ENCODE measurements at regions not wholly inside any gene's neighbourhood (a gene's known extent, or its start where the extent isn't known, plus 50 kb on each side); places are given as distances from the start of the nearest gene placed in this dataset.

DNA sequence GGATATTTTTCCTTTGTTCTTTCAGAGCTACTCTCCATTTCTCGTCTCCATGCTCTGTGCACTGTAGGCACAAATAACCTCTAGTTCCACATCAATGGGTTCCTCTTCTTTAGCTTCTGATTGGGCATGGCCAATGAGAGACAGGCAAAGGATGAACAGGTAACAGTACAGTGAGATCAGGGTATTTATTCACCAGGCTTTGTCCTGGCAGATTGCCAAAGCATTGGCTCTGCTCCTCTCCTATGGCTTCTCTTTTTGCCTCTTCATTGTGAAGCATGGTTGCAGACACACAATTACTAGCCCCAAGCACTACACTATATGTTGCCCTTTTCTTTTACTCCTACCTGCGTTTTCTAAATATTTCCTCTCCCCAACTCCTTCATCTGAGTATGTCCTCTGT is 215.1 kb upstream of the ARRDC3 start:
- TF ChIP-seq, protein P1, sequence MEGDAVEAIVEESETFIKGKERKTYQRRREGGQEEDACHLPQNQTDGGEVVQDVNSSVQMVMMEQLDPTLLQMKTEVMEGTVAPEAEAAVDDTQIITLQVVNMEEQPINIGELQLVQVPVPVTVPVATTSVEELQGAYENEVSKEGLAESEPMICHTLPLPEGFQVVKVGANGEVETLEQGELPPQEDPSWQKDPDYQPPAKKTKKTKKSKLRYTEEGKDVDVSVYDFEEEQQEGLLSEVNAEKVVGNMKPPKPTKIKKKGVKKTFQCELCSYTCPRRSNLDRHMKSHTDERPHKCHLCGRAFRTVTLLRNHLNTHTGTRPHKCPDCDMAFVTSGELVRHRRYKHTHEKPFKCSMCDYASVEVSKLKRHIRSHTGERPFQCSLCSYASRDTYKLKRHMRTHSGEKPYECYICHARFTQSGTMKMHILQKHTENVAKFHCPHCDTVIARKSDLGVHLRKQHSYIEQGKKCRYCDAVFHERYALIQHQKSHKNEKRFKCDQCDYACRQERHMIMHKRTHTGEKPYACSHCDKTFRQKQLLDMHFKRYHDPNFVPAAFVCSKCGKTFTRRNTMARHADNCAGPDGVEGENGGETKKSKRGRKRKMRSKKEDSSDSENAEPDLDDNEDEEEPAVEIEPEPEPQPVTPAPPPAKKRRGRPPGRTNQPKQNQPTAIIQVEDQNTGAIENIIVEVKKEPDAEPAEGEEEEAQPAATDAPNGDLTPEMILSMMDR (IDR thresholded peaks at IDR 0.05) = no peak
- no peak for TF ChIP-seq ZFX (IDR thresholded peaks at IDR 0.05; ENCODE audit: borderline replicate concordance)
